Breast epithelium (tissue), 3 donors: ENCODE measurements at regions not wholly inside any gene's neighbourhood (a gene's known extent, or its start where the extent isn't known, plus 50 kb on each side); places are given as distances from the start of the nearest gene placed in this dataset.

Experiments used
- CTCF ChIP-seq, 3 donors: fragments of 450-650 bp; IDR thresholded peaks; one replicate each; pipeline ENCODE4 v1.5.1; 2016 to 2017; ENCODE audit warnings: antibody characterized with exemption in 3 of 3, mild to moderate bottlenecking in 3 of 3, moderate library complexity in 3 of 3
- POLR2A ChIP-seq: fragments of 450-650 bp; IDR thresholded peaks from one replicate; pipeline ENCODE4 v1.6.1; 2016; ENCODE audit warnings: antibody characterized with exemption, mild to moderate bottlenecking, moderate library complexity
- POLR2AphosphoS5 ChIP-seq, 3 donors: sonication (generic); formaldehyde crosslinking; IDR thresholded peaks; one replicate each; pipeline ENCODE4 v1.6.1; 2017; ENCODE audit warnings: antibody characterized with exemption in 3 of 3

GRCh38 chr2:121903037-121903689 lies 147.7 kb downstream of the TSN start:
- TF ChIP-seq CTCF (IDR thresholded peaks at IDR 0.05), result no peak
- no peak for TF ChIP-seq POLR2A
- no peak for TF ChIP-seq POLR2AphosphoS5 (IDR thresholded peaks at IDR 0.05)
